Brain microvascular endothelial cell (primary cell): ENCODE measurements at regions not wholly inside any gene's neighbourhood (a gene's known extent, or its start where the extent isn't known, plus 50 kb on each side); places are given as distances from the start of the nearest gene placed in this dataset.
"Not testable (repeated sequence)": the region's sequence is repeated elsewhere in the genome, so short reads cannot be mapped to it uniquely, and the experiment has no call there.

Experiments used
- DNase-seq: peaks from one replicate; pipeline ENCODE4 v3.0.0-alpha.2; 2020
- H3K27ac ChIP-seq: fragments of 250-450 bp; sonication (Bioruptor Pico); 2 replicates; pipeline ENCODE4 v1.5.1; 2020; ENCODE audit warnings: mild to moderate bottlenecking, moderate library complexity
- H3K27me3 ChIP-seq: fragments of 250-450 bp; sonication (Bioruptor Pico); replicated peaks from 2 replicates; pipeline ENCODE4 v1.5.1; 2020; ENCODE audit warnings: mild to moderate bottlenecking
- H3K36me3 ChIP-seq: fragments of 250-450 bp; sonication (Bioruptor Pico); replicated peaks from 2 replicates; pipeline ENCODE4 v1.5.1; 2020; ENCODE audit warnings: mild to moderate bottlenecking
- H3K4me3 ChIP-seq: 2 replicates; pipeline ENCODE4 v1.5.1; 2011; ENCODE audit warnings: low read depth, mild to moderate bottlenecking, control low read depth, low read length, moderate library complexity
- in situ Hi-C: cut with HindIII; loops from 2 replicates; pipeline ENCODE4 v1.10.0; 2017; ENCODE audit warnings: low sequenced_read_pairs, low pct_ligation_motif_present
- TF ChIP-seq, protein P1 (sequence below): IDR thresholded peaks from 2 replicates; pipeline ENCODE4 v1.5.1; 2011; ENCODE audit warnings: low read depth, mild to moderate bottlenecking, moderate library complexity, low read length, control low read depth, inconsistent platforms; ENCODE audit errors: missing control alignments

DNA sequence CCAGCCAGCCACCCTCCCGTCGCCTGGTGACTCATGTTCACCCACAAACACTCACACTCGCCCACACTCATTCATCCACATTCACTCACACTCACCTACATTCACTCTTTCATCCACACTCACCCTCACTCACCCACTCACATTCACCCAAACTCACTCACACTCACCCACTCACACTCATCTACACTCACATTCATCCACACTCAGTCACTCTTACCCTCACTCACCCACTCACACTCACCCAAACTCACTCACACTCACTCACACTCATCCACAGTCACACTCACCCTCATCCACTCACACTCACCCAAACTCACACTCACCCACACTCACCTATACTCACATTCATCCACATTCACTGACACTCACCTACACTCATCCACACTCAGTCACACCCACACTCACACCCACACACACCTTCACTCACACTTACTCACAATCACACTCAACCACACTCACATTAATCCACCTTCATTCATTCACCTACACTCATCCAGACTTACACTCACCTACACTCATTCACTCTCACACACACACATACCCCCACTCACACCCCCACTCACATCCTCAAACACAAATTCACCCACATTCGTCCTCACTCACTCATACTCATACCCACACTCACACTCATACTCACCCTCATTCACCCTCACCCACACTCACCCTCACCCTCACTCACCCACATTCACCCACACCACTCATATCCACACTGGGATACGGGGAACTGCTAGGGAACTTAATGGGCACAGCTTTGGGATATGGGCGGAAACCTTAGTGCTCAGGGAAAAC is 2221.6 kb upstream of the AGA start:
- DNase-seq = no peak
- no peak overlapping the region for H3K27ac ChIP-seq
- TF ChIP-seq, protein P1, sequence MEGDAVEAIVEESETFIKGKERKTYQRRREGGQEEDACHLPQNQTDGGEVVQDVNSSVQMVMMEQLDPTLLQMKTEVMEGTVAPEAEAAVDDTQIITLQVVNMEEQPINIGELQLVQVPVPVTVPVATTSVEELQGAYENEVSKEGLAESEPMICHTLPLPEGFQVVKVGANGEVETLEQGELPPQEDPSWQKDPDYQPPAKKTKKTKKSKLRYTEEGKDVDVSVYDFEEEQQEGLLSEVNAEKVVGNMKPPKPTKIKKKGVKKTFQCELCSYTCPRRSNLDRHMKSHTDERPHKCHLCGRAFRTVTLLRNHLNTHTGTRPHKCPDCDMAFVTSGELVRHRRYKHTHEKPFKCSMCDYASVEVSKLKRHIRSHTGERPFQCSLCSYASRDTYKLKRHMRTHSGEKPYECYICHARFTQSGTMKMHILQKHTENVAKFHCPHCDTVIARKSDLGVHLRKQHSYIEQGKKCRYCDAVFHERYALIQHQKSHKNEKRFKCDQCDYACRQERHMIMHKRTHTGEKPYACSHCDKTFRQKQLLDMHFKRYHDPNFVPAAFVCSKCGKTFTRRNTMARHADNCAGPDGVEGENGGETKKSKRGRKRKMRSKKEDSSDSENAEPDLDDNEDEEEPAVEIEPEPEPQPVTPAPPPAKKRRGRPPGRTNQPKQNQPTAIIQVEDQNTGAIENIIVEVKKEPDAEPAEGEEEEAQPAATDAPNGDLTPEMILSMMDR = no peak

DNA sequence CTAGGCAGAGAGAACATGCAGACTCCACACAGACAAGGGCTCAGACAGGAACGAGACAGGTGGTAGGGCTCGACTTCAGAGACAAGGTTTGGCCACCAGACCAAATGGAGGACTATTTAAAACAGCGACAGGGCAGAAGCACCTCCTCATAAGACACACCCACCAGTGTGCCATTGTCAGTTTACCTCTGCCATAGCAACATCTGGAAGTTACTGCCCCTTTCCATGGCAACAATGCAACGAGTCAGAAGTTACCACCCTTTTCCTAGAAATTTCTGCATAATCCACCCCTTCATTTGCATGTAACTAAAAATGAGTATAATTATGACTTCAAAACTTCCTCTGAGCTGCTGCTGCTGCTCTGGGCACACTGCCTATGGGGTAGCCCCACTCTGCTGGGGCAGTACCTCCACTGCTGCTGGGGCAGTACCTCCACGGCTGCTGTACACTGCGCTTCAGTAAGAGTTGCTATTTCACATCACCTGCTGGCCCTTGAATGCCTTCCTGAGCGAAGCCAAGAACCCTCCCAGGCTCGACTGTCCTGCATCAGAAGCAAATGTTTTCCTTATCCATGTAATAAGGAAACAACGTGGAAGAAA is 2222.3 kb upstream of the AGA start:
- Histone ChIP-seq H3K27ac (no peak overlapping the region), H3K36me3 (no peaks in the 10 kb centered on the region), H3K27me3 (no peaks in the 10 kb centered on the region), H3K4me3 (no peak overlapping the region)
- DNase-seq = no peak
- TF ChIP-seq, protein P1 = no peak
- in situ Hi-C loops = no loop called here

More for the DNA sequence above, 2221.6 kb upstream of the AGA start:
- in situ Hi-C loops = no loop called here
- no peaks in the 10 kb centered on the region for H3K36me3 ChIP-seq
- H3K4me3 ChIP-seq = no peak overlapping the region
- H3K27me3 ChIP-seq = no peaks in the 10 kb centered on the region

- H3K27ac ChIP-seq = no peak overlapping the region
- TF ChIP-seq, protein P1 = no peak
- no peaks in the 10 kb centered on the region for H3K36me3 ChIP-seq
- in situ Hi-C loops = no loop called here
- H3K4me3 ChIP-seq = no peak overlapping the region
- H3K27me3 ChIP-seq = no peaks in the 10 kb centered on the region
- no peak for DNase-seq
These were observed 2224.0 kb upstream of the AGA start for GRCh38 chr4:179666226-179666625.

DNA sequence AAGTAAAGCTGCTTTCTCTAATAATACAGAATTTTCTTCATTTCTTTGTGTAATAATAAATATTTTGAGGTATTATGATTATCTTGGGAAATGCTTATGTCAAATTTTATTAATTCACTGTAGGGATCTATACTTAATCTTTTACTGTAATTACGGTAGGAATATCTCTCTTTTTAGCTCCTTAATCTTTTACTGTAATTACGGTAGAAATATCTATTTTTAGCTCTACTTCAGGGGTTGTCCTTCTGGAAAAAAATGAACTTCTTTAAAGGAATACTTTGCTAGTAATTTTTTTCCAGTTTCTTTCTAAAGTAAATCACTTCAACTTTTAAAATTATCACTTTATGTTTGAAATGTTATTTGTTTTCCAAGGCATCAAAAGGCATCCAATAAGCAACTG is 2229.4 kb upstream of the AGA start:
- TF ChIP-seq, protein P1 = no peak
- H3K27me3 ChIP-seq = no peaks in the 10 kb centered on the region
- no peak overlapping the region for H3K4me3 ChIP-seq
- no peaks in the 10 kb centered on the region for H3K36me3 ChIP-seq
- in situ Hi-C loops = no loop called here
- H3K27ac ChIP-seq = no peak overlapping the region
- DNase-seq = no peak

- in situ Hi-C loops = no loop called here
- Histone ChIP-seq H3K4me3 (no peak overlapping the region), H3K27me3 (no peaks in the 10 kb centered on the region)
These were observed 2236.0 kb upstream of the AGA start for GRCh38 chr4:179678093-179678814.

DNA sequence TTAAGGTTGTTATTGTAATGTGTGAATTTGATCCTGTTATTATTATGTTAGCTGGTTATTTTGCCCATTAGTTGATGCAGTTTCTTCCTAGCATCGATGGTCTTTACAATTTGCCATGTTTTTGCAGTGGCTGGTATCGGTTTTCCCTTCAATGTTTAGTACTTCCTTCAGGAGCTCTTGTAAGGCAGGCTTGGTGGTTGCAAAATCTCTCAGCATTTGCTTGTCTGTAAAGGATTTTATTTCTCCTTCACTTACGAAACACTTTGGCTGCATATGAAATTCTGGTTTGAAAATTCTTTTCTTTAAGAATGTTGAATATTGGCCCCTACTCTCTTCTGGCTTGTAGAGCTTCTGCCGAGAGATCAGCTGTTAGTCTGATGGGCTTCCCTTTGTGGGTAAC is 2241.4 kb upstream of the AGA start:
- H3K36me3 ChIP-seq, H3K27me3 ChIP-seq, H3K4me3 ChIP-seq, H3K27ac ChIP-seq, DNase-seq, in situ Hi-C loops: not testable (repeated sequence)

More at GRCh38 chr4:179678093-179678814, 2236.0 kb upstream of the AGA start:
- peak; percentile 3 for DNase-seq
- Histone ChIP-seq H3K36me3 (no peaks in the 10 kb centered on the region), H3K27ac (peak overlapping the region; percentile 7)
- TF ChIP-seq, protein P1 = no peak
